Activated CD8-positive, alpha-beta memory T cell treated with anti-CD3 and anti-CD28 coated beads, Interleukin-2, amount 50 U/mL, for 24 hours (primary cell): ENCODE measurements at regions not wholly inside any gene's neighbourhood (a gene's known extent, or its start where the extent isn't known, plus 50 kb on each side); places are given as distances from the start of the nearest gene placed in this dataset.

Experiments used
- DNase-seq: peaks from one replicate; pipeline ENCODE4 v3.0.0-alpha.2; 2020; ENCODE audit errors: extremely low read depth

DNA sequence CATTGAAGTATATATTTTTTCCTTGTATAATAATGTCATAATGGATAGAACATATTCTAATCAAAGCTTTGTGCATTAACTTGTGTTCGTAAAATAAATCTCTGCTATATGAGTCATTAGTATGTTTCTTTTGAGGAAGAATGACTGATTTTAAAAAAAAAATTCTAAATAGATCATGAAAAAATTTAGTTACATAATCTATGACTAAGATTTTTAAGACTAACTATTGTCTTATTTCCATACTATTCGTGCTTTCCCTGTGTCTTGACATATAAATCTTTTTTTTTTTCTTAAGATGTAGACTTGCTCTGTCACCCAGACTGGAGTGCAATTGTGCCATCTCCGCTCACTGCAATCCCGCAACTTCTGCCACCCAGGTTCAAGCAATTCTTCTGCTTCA lies 226.1 kb downstream of the DSEL start:
- DNase-seq, result no peak

DNA sequence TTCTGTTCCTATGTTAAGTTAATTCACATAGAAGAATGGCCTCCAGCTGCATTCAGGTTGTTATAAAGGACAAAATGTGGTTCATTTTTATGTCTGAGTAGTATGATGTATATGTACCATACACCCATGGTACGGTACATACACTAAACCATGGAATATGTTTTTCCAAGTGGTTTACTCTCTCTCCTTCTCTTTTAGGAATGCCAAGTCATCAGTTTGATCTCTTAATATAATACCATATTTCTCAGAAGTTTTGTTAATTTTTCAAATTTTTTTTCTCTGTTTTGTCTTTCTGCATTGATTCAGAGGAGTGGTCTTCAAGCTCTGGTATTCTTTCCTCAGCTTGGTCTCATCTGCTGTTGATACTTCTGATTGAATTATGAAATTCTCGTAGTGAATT lies 230.9 kb downstream of the DSEL start:
- DNase-seq, result no peak

DNA sequence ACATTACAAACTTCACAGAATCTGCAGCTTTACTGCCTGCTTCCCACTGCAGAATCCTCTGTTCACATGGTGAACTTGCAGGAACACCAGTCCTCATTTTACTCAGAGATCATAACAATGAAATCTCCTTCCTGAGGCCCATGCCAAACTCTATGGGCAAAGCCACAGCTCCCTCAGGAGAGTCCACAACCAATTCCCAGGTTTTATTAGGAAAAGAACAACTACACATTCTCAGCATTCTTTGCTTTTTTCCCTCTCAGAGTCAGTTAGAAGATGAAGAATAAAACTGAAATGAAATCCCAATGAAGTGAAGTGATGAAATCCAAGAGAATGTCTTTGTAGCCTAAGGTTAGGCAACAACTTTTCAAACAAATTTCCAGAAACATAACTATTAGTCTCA lies 233.7 kb downstream of the DSEL start:
- no peak for DNase-seq

DNA sequence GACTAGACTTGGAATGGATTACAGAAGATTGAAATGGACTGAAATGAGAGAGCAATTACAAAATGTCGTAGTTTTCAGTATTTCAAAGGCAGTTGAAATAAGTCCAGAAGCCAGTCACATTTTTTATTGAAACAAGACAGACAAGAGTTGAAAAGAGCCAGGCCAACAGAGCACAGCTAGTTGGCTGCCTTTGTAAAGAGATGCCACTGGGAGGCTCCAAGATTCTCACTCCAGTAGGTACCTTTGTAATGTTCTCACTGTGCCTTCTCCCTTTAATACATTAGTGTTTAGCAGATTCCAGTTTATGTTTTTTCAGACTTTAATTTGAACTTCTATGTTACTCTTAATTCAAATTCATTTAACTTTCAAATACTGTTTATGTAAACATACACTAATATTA lies 234.8 kb downstream of the DSEL start:
- no peak for DNase-seq

DNA sequence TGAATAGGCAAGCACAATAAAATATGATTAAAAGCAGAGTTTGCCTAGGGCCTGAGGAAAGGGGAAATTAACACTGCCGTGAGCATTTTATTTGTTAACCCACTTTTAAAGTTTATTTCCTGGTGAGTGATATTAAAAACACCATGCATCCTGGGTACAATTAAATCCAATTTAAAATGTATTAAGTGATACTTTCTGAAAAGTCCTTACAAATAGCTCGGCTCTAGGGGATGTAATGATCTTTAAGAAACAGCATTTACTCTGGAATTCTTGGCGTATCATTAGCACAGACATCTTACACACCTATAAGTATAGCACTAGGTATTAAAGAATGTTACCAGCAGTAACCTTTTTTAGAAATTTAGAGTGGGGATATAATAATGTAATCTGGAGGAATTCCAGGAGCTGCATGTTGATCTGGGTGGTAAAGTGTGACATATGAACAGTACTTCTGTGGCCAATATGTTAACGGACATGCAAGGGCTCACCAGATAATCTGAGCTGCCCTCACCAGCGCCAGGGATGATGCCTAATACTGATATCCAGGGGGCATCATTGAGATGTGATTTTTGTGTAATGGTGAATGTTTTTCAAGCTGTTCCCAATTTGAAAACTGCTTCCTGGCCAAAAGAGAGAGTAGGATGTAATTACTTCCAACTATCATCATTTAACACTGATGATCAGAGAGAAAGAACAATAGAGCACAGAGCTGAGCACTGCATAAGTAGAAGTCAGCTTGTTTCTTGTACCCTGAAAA lies 235.9 kb downstream of the DSEL start:
- DNase-seq, result no peak

DNA sequence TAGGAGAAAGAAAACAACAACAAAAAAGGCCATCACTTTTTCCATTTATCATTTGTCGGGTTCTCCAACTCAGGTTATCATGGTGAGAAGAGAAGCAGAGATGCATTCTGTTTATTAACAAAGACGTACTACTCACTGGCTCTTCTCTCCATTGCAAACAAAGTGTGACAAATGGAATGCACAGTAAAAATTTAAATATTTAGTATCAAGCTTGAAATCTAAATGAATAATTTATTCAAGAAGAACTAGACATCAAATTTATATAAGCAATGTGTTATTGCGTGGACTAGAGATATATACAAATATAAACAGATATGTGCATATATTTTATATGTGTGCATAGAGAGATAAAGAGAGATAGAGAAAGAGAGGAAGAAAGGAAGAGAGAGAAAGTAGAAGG lies 236.5 kb downstream of the DSEL start:
- DNase-seq, result no peak

DNA sequence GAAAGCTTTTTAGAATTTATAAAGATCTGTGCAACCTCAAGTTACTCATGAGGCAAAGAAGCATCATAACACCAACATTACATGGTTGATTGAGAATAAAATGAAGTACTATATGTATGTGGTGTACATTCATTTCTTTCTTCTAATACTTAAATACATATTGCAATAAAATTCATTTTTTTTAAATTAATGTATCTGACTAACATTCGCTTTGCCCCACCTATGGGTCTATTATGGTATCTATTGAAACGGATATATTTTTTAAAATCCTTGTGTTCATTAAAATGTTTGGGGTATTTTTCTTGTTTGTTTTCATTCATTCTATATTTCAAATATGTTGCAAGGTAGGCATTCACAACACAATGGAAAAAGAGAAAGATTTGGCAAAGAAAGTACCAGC lies 237.5 kb downstream of the DSEL start:
- DNase-seq, result no peak

DNA sequence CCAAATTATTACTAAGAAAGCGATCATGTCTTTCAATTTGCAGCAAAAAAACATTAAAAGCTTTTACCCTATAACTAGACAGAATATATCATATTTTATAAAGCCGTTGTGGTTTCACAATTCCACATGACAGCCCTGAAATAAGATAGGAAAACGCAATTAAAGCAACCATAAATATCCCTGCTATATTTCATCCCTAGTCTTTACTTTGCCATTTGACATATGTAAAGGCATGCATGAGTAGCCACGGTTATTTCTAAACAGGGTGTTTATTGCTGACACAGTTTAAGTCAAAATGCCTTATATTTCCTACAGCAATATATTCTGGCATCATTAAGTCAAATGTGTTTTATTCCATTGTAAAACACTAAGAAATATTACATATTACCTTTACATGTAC lies 239.9 kb downstream of the DSEL start:
- no peak for DNase-seq

DNA sequence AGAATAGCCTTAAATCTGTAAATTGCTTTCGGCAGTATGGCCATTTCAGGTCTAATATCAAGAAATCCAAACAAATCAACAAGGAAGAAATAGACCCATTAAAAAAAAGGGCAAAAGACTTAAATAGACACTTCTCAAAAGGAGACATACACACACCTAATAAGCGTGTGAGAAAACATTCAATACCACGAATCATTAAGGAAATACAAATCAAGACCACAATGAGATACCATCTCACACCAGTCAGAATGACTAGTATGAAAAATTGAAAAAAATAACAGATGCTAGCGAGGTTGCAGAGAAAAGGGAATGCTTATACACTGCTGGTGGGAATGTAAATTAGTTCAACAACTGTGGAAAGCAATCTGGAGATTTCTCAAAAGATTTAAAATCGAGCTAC lies 243.2 kb downstream of the DSEL start:
- DNase-seq, result no peak

DNA sequence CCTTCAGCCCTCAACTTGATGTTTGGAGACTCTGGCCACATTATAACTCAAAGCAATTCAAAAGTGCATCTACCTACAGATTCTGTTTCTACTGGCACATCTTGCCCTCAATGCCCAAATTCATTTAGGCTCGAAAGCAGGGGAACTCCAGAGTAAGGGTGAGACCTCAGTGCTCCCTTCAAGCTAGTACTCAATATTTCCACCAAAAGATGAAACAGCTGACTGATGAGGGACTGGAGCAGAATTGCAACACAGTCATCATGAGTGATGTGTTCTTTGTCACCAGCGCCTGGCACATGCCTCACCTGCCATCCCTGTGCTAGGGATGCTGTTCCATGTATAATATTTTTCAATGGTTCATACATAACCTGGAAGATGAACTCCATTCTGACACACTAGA lies 247.3 kb downstream of the DSEL start:
- no peak for DNase-seq

DNA sequence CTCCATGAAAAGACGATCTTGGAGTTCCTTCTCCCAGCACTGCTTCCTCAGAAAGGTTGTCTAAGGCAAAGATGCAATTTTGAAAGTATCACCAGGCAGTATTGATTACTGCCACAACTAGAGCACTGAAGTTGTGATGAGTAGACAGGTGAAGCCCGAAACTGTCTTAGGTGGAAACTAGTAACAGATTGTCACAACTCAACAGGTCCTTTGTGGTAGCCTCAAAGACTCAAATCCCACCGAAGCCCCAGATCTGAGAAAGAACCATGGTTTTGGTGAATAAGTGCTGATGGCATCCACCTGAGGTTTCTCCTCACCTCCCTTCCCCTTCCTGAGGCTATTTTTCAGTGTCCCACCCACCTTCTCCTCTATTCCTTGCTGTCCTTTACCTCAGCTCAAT lies 248.0 kb downstream of the DSEL start:
- no peak for DNase-seq

DNA sequence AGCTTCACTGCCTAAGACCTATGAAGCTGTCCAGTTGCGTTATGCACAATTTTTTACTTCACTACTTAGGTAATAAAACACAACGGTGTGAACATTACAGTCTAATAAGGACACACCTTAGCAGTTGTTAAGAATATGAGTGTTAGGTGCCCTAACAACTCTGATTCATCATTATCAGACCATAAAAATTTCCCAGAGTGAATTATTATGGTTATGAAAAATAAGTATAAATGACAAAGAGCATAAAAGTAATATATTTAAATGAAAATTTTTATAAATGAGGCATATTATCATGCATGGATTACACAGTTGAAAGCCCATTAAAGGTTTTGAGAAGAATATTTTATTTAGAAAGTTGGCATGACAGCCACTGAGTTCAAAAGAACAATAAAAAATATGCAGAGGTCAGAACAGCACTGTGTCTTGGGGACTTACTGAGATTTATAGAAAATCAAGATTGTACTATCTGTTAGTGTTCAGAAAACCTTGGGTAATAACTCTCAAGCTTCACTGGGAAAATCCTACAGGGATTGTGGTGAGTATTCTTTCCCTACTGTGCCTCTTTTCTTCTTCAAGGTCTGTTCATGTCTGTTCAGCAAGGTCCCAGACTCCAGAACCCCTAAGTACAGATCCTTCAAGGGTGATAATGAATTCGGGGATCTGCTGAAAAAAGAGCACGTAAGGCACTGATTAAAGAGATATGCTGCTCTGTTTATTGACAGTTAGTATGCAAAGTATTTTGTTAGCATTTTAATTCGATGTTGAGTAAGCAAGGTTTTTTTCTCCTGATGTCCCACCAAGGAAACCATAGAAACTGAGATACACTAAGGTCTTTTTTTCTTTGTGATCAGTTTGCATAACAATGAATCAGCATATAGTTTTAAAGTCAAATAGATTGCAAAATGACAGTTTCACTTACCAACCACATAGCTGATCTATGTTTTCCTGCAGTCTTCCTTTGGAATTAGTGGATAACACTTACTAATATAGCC lies 250.0 kb downstream of the DSEL start:
- no peak for DNase-seq

DNA sequence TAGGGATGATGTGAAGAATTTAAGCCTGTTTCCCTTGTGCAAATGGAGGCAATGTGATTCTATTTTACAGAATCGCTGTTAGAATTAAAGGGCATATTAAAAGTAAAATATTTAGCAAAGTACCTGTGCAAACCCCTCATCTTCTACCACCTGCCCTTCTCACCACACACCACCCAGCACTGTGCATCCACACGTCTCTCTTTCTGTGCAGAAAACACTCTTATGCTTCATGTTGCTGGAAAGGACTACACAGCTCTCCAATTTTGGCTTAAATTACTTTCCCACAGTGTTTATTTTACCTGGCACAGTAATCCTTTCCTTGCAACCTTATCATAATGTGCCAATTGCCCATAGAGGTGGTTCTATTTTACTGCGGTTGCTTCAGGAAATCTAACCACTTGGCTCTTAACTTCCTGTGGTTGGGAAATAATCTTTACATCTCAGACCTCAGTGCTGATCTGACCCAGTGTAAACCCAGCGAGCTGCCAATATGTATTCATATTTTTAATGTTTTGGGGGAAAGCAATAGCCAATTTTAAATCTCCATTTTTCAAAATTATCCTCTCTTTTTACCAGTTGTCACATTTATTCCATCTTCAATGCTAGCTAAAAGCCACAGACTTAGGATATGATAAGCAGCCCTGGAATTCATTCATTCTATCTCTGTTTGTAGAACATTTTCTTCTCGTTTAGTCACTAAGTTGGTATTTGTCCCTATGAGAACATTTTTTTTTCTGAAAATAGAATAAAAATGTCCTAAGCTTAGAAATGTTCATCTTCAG lies 250.9 kb downstream of the DSEL start:
- DNase-seq, result no peak

DNA sequence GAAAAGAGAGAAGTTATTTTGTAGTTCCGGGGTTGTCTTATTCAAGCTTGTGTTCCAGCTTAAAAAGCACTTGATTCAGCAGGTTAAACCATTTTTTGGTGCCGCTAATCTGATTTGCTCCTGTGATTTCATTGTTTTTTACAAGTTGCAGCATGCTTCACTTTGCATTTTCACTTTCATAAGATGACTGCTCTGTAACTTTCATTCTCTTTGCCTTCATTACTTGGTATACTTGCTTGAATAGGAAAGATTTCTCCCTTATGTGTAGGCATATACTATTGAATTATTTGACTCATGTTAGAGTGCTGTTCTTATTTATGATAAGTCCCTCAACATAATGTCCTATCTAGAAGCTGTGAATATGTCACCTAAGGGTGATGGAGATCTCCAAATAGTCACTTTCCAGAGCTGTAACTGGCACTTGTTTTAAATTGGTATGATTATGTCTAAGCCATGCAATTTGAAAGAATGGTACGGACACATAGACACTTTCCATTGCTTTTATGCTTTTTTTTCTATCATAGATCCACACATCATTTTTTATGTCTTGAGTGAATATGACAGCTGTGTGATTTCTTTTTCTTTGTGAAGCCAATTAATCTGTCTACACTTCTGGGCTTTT lies 254.5 kb downstream of the DSEL start:
- no peak for DNase-seq

DNA sequence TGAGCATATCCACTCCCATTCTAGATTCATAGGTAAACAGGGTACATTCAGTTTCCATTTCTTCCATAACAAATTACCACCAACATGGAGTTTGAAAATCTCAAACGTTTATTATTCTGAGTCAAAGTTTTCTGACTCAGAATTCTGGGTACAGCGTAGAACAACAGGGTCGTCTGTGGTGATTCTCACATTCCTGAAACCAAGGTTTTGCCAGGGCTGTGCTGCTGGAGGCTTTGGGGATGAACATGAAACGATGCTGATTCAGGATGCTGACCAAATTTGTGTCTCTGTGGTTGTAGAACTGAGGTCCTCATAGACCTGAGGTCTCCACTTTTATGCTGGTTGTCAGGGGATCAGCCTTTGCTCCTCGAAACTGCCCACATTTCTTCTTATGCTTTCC lies 255.7 kb downstream of the DSEL start:
- DNase-seq, result no peak

DNA sequence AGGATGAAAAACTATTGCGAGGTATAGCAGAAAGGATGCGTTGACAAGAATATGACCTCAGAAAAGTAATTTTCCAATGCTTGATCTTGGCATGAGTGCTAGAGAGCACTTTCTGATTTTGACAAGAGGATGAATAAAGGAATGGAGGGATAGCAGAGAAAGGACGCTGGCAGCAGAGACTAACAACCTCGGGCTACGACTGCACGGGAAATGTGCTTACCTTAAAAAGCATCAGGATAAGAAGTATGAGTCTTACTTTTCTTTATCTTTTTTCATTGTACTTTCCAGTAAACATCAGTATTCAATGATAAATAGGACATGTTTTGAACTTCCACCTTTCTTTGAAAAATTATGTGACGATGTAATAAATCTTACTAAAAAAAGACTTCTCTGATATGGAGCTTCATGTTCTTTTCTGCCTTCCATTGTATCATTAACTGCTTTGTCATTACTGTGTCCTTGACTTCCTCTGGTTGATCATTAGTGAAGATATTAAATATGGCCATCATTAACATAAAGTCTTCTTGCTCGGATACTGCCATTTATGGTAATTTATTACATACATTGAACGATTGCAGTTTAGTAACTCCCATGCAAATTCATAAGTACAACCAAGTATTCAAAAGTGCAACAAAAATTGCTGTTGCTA lies 265.6 kb downstream of the DSEL start:
- DNase-seq, result no peak

DNA sequence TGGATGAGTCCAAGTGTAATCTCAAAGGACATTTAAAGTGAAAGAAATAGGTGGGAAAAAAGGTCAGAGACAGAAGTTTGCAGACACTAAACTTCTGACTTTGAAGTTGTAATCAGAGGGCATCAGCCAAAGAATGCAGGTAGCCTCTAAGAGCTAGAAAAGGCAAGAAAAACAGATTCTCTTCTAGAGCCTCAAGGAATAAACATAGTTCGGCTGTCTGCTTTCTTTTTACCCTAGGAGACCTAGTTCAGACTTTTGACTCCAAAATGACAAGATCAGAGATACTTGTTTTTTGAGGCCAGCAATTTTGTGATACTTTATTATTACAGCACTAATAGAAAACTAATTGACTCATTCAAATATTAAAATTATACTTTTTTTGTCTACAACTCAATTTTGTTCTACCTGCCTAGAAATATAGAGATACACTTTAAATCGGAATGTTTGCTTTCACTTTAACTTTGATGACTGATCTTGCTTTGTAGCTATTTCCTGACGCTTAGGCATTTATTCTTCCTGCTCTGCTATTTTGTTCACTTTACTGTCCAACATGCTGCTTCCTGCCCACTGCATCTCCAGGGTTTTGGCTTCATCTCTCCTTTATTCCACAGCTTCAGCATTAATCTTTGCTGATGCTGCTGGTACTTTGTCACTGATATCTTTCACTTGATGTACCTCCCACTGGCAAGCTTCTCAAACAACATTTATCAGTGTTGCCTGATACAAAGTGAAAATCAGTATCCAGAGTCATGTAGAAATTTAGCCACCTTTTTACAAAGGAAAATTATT lies 272.5 kb downstream of the DSEL start:
- no peak for DNase-seq

DNA sequence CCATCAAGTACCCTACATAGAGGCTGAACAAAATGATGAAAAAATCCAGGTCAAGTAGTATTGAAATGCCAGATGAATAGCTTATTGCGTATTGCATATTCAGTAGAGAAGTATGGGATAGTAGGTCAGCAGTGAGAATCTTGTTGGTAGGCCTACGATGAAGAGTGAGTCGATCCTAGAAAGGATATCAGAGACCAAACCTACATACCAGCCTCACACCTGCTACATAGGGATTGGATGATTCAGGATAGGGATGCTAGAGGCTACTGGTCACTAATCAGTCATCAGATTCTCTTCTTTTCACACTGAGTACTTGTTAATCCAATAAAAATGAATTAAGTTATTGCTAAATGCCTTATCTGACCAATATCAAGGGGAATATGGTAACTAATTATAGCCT lies 274.5 kb downstream of the DSEL start:
- no peak for DNase-seq

DNA sequence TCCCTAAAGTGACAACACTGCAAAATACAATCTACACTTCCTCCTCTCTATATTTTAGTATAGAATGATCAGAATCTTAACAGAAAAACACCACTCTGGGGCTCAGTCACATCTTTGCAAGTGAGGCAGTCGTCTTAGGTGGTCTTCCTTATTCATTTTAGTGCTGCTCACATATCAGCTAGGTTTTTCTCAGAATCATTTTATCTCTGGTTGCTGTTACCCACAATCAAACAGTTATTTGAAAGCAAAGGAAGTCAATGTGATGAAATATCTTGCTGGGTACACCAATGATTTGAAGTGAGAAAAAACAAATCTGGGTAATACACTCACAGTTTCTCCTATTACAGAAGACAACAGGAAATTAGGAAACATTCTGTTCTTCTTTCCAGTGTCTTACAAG lies 275.2 kb downstream of the DSEL start:
- DNase-seq, result no peak

DNA sequence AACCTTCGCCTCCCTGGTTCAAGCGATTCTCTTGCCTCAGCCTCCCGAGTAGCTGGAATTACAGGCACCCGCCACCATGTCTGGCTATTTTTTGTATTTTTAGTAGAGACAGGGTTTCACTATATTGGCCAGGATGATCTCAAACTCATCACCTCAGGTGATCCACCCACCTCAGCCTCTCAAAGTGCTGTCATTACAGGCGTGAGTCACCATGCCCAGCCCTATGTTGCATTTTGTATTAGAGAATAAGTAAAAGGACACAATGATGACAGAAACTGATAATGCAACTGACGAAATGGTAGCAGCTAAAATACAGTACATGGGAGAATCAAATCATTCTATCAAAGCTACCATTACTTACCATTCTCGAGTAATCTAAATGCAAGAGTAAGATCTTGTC lies 276.7 kb downstream of the DSEL start:
- no peak for DNase-seq

DNA sequence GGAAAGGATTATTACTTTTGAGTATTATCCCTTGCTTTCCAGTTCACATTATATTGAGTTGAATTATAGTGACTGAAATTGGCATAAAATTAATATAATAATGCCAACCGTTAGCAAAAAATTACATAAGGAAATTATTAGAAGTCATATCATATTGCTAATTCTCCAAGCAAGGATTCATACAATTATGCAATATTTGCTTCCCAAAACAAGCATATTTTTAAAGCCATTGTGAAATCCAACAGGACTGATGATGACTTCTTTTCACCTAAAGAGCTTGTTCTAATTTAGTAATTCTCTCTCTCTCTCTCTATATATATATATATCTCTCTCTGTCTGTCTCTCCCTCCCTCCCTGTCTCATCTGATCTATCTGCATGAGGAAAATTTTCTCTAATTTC lies 283.5 kb downstream of the DSEL start:
- no peak for DNase-seq
